ENCODE measurements at regions not wholly inside any gene's neighbourhood (a gene's known extent, or its start where the extent isn't known, plus 50 kb on each side); places are given as distances from the start of the nearest gene placed in this dataset.

- 60 to 64% methylated on average over 2 of the region's 2 CpGs for WGBS, 2 donors
- Histone ChIP-seq H3K27ac (no peak overlapping the region), H3K9me3 (no peaks in the 10 kb centered on the region), H3K36me3 (no peaks in the 10 kb centered on the region), H3K27me3 (no peaks in the 10 kb centered on the region), H3K4me1 (no peaks in the 10 kb centered on the region), H3K4me3 (no peak overlapping the region)
- TF ChIP-seq CTCF (IDR thresholded peaks at IDR 0.05), result no peak
- TF ChIP-seq POLR2A (IDR thresholded peaks at IDR 0.05), result no peak
- intact Hi-C loops (cut with DNase I), result no loop called here
- DNase-seq, result no peak
These were observed 375.5 kb downstream of the NAF1 start for GRCh38 chr4:162791226-162791625.

- Histone ChIP-seq H3K4me1 (no peaks in the 10 kb centered on the region), H3K27ac (no peak overlapping the region), H3K27me3 (no peaks in the 10 kb centered on the region), H3K9me3 (no peaks in the 10 kb centered on the region), H3K4me3 (no peak overlapping the region), H3K36me3 (no peaks in the 10 kb centered on the region)
- DNase-seq, result no peak
- 82 to 87% methylated on average over 2 of the region's 2 CpGs for WGBS, 2 donors
- intact Hi-C loops (cut with DNase I), result no loop called here
- TF ChIP-seq POLR2A (IDR thresholded peaks at IDR 0.05) (no peak), POLR2AphosphoS5 (IDR thresholded peaks at IDR 0.05) (no peak), CTCF (IDR thresholded peaks at IDR 0.05) (no peak), EP300 (IDR thresholded peaks at IDR 0.05) (no peak)
These were observed 379.6 kb downstream of the NAF1 start for GRCh38 chr4:162787120-162787519.

- no peak for TF ChIP-seq EP300 (IDR thresholded peaks at IDR 0.05)
- TF ChIP-seq POLR2AphosphoS5 (IDR thresholded peaks at IDR 0.05), result no peak
- TF ChIP-seq CTCF (IDR thresholded peaks at IDR 0.05), result no peak
- TF ChIP-seq POLR2A (IDR thresholded peaks at IDR 0.05), result no peak
- DNase-seq, result no peak
- H3K4me3 ChIP-seq, result no peak overlapping the region
- H3K27ac ChIP-seq, result no peak overlapping the region
- no peaks in the 10 kb centered on the region for H3K4me1 ChIP-seq
- H3K9me3 ChIP-seq, result no peaks in the 10 kb centered on the region
- no peaks in the 10 kb centered on the region for H3K27me3 ChIP-seq
- 49 to 58% methylated on average over 7 of the region's 7 CpGs for WGBS, 2 donors
- intact Hi-C loops (cut with DNase I), result no loop called here
- H3K36me3 ChIP-seq, result no peaks in the 10 kb centered on the region
These were observed 383.7 kb downstream of the NAF1 start for GRCh38 chr4:162782778-162783525.

- no peaks in the 10 kb centered on the region for H3K9me3 ChIP-seq
- intact Hi-C loops (cut with DNase I), result no loop called here
- no peaks in the 10 kb centered on the region for H3K36me3 ChIP-seq
- TF ChIP-seq EP300 (IDR thresholded peaks at IDR 0.05), result no peak
- no peak for TF ChIP-seq POLR2AphosphoS5 (IDR thresholded peaks at IDR 0.05)
- no peak for TF ChIP-seq CTCF (IDR thresholded peaks at IDR 0.05)
- no peak for DNase-seq
- no peak overlapping the region for H3K4me3 ChIP-seq
- H3K4me1 ChIP-seq, result no peaks in the 10 kb centered on the region
- no peaks in the 10 kb centered on the region for H3K27me3 ChIP-seq
- no peak overlapping the region for H3K27ac ChIP-seq
- WGBS, 2 donors, result 54 to 84% methylated on average over 3 of the region's 3 CpGs
These were observed 384.5 kb downstream of the NAF1 start for GRCh38 chr4:162782096-162782777.
